Mesenchymal stem cell (in vitro differentiated cells and primary cell): ENCODE measurements at regions not wholly inside any gene's neighbourhood (a gene's known extent, or its start where the extent isn't known, plus 50 kb on each side); places are given as distances from the start of the nearest gene placed in this dataset.

Experiments
- DNase-seq: peaks from one replicate; pipeline ENCODE4 v3.0.0-alpha.2; 2013
- H2AFZ ChIP-seq: one replicate; pipeline ENCODE4 v1.6.1; 2013; ENCODE audit warnings: low read depth, mild to moderate bottlenecking, control low read depth, inconsistent platforms, low read length, moderate library complexity
- H2AK5ac ChIP-seq: 2 replicates; pipeline ENCODE4 v1.6.1; 2013; ENCODE audit warnings: low read length, moderate library complexity, mild to moderate bottlenecking, inconsistent platforms; ENCODE audit not compliant: severe bottlenecking
- H2BK120ac ChIP-seq: one replicate; pipeline ENCODE4 v1.6.1; 2013; ENCODE audit warnings: low read depth, mild to moderate bottlenecking, inconsistent platforms, low read length, moderate library complexity
- H2BK12ac ChIP-seq, 2 experiments: one replicate each; pipeline ENCODE4 v1.6.1; 2013; ENCODE audit warnings: inconsistent platforms in 2 of 2, low read length in 2 of 2, mild to moderate bottlenecking in 2 of 2, moderate library complexity in 2 of 2, control low read depth in 1 of 2
- H2BK15ac ChIP-seq: one replicate; pipeline ENCODE4 v1.6.1; 2013; ENCODE audit warnings: mild to moderate bottlenecking, low read depth, inconsistent platforms; ENCODE audit not compliant: poor library complexity, severe bottlenecking
- H2BK5ac ChIP-seq: 2 replicates; pipeline ENCODE4 v1.6.1; 2013; ENCODE audit warnings: low read depth, mild to moderate bottlenecking, low read length, control low read depth, inconsistent platforms; ENCODE audit not compliant: poor library complexity, severe bottlenecking
- H3K14ac ChIP-seq, 2 experiments: one replicate each; pipeline ENCODE4 v1.6.1; 2013; ENCODE audit warnings: inconsistent platforms in 2 of 2, low read length in 2 of 2, control low read depth in 1 of 2, mild to moderate bottlenecking in 1 of 2, moderate library complexity in 1 of 2
- H3K18ac ChIP-seq, 2 experiments: one replicate each; pipeline ENCODE4 v1.6.1; 2013; ENCODE audit warnings: inconsistent platforms in 2 of 2, low read length in 2 of 2, control low read depth in 1 of 2, low read depth in 1 of 2, mild to moderate bottlenecking in 1 of 2
- H3K23ac ChIP-seq, 2 experiments: one replicate each; pipeline ENCODE4 v1.6.1; 2013; ENCODE audit warnings: inconsistent platforms in 2 of 2, low read length in 2 of 2, mild to moderate bottlenecking in 2 of 2, moderate library complexity in 2 of 2, control low read depth in 1 of 2
- H3K27ac ChIP-seq: 2 replicates; pipeline ENCODE4 v1.5.1; 2013; ENCODE audit warnings: mild to moderate bottlenecking, moderate library complexity, low read length, control low read depth, inconsistent platforms; ENCODE audit not compliant: poor library complexity, severe bottlenecking
- H3K27me3 ChIP-seq, 2 experiments: 2 replicates each; pipeline versions ENCODE4 v1.6.1 to v1.7.0; 2013; ENCODE audit warnings: low read length in 2 of 2, mild to moderate bottlenecking in 2 of 2, moderate library complexity in 2 of 2, control low read depth in 1 of 2, inconsistent platforms in 1 of 2; ENCODE audit not compliant: control insufficient read depth in 1 of 2, insufficient read depth in 1 of 2
- H3K36me3 ChIP-seq, 2 experiments: 2 replicates each; pipeline versions ENCODE4 v1.6.1 to v1.7.0; 2013; ENCODE audit warnings: low read length in 2 of 2, control low read depth in 1 of 2, inconsistent platforms in 1 of 2, low read depth in 1 of 2, mild to moderate bottlenecking in 1 of 2; ENCODE audit not compliant: insufficient read depth in 2 of 2, control insufficient read depth in 1 of 2
- H3K4ac ChIP-seq, 2 experiments: one replicate each; pipeline ENCODE4 v1.6.1; 2013; ENCODE audit warnings: inconsistent platforms in 2 of 2, low read length in 2 of 2, mild to moderate bottlenecking in 2 of 2, moderate library complexity in 2 of 2, control low read depth in 1 of 2, low read depth in 1 of 2
- H3K4me1 ChIP-seq: 2 replicates; pipeline ENCODE4 v1.6.1; 2013; ENCODE audit warnings: low read depth, low read length, control low read depth; ENCODE audit not compliant: control insufficient read depth, insufficient read depth
- H3K4me2 ChIP-seq: 2 replicates; pipeline ENCODE4 v1.6.1; 2013; ENCODE audit warnings: low read length, mild to moderate bottlenecking, inconsistent platforms; ENCODE audit not compliant: poor library complexity, severe bottlenecking
- H3K4me3 ChIP-seq, 2 experiments: 2 replicates each; pipeline versions ENCODE4 v1.5.1 to v1.7.0; 2013; ENCODE audit warnings: low read length in 2 of 2, mild to moderate bottlenecking in 2 of 2, control low read depth in 1 of 2, low read depth in 1 of 2; ENCODE audit not compliant: insufficient read depth in 1 of 2
- H3K79me1 ChIP-seq: replicated peaks from 2 replicates; pipeline ENCODE4 v1.6.1; 2013; ENCODE audit warnings: mild to moderate bottlenecking, control low read depth, low read length, inconsistent platforms; ENCODE audit not compliant: poor library complexity, severe bottlenecking
- H3K9ac ChIP-seq: 2 replicates; pipeline ENCODE4 v1.7.0; 2013; ENCODE audit warnings: mild to moderate bottlenecking, low read length, moderate library complexity
- H3K9me3 ChIP-seq: 2 replicates; pipeline ENCODE4 v1.7.0; 2013; ENCODE audit warnings: mild to moderate bottlenecking, low read length; ENCODE audit not compliant: control insufficient read depth
- H4K8ac ChIP-seq: one replicate; pipeline ENCODE4 v1.6.1; 2013; ENCODE audit warnings: inconsistent platforms, mild to moderate bottlenecking, low read length, moderate library complexity
- H4K91ac ChIP-seq: one replicate; pipeline ENCODE4 v1.6.1; 2013; ENCODE audit warnings: mild to moderate bottlenecking, low read length, inconsistent platforms
- WGBS: methylation state at CpG from one replicate; pipeline ENCODE4 v1.1.7; 2013; ENCODE audit warnings: mixed read lengths; 5-methylcytosine and 5-hydroxymethylcytosine counted together

DNA sequence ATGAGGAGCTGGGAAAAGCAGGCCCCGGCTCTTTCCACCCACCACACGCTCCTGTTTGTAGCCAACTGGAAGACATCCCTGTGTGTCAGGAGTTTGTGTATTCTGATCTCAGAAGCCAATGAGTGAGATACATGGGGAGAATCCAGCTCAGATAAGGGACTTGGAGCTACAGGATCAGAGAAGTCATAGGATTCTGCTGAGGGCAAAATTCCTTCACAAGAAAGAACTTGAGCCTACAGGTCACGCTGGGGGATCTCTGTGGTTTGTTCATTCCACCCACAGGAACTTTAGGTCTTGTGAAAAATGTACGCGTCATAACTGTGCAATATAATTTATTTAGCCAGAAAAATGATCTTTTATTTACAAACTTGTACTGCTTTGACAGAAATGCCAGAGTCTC lies 80.1 kb upstream of the SMIM21 start:
- Histone ChIP-seq H2AK5ac (no peak overlapping the region), H3K4ac (no peak overlapping the region), H4K91ac (no peak overlapping the region), H2BK15ac (no peak overlapping the region), H2BK5ac (no peak overlapping the region), H2BK120ac (no peak overlapping the region), H3K14ac (no peak overlapping the region), H3K9ac (no peak overlapping the region), H3K9me3 (peaks cover 4% of the 10 kb centered on the region), H3K79me1 (no peaks in the 10 kb centered on the region), H4K8ac (no peak overlapping the region), H2AFZ (no peak overlapping the region), H2BK12ac (no peak overlapping the region), H3K4me3 (no peak overlapping the region), H3K36me3 (no peaks in the 10 kb centered on the region), H3K27me3 (no peaks in the 10 kb centered on the region), H3K18ac (no peak overlapping the region), H3K4me1 (no peaks in the 10 kb centered on the region), H3K27ac (no peak overlapping the region), H3K23ac (no peak overlapping the region), H3K4me2 (no peak overlapping the region)
- DNase-seq, result no peak
- WGBS, result 100% methylated on average over 2 of the region's 5 CpGs

DNA sequence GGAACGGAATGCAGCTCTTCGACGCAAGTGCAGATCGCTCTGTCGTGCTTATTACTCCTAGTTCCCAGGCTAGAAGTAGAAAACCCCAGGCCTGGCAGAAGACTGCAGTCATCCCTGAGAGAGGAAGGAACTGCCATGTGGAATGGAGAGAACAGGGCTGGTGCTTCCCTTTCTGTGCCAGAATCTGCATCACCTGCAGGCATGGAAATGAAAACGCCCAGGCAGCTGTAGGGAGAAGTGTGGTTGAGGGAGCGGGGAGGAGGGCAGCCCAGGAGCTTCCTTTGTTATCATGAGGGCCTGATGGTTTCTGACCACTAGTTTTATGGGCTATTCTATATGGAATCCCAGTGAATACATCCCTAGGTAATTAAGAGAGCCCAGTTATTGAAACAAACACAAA lies 79.4 kb upstream of the SMIM21 start:
- Histone ChIP-seq H2BK5ac (no peak overlapping the region), H2BK12ac (no peak overlapping the region), H3K4me2 (no peak overlapping the region), H3K9ac (no peak overlapping the region), H2AFZ (no peak overlapping the region), H3K18ac (no peak overlapping the region), H2BK15ac (no peak overlapping the region), H4K91ac (no peak overlapping the region), H2AK5ac (no peak overlapping the region), H3K23ac (no peak overlapping the region), H2BK120ac (no peak overlapping the region), H3K9me3 (no peaks in the 10 kb centered on the region), H3K4me1 (no peaks in the 10 kb centered on the region), H3K4ac (no peak overlapping the region), H3K4me3 (no peak overlapping the region), H3K14ac (no peak overlapping the region), H3K36me3 (no peaks in the 10 kb centered on the region), H3K27me3 (no peaks in the 10 kb centered on the region), H3K79me1 (no peaks in the 10 kb centered on the region), H3K27ac (no peak overlapping the region), H4K8ac (no peak overlapping the region)
- no peak for DNase-seq
- WGBS, result 93% methylated on average over 6 of the region's 7 CpGs

DNA sequence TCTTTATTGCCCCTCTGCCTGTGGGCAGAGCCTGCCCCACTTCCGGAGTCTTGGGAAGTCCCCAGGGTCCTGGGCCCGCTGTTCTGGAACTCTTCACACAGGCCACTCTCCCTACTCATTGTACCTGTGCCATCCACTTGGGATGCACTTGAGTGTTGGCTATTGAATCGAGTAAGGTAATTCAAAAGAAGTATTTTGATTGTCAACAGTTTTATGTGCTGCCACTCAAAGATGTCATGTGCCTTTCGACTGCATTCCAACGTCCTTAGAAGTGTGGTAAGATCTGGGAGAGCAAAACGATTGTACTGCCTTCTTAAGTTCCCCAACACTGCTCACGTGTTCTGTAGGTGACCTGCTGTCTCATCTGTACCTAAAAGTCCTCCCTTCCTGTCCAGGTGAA lies 77.0 kb upstream of the SMIM21 start:
- no peaks in the 10 kb centered on the region for H3K27me3 ChIP-seq
- DNase-seq, result no peak
- H2BK120ac ChIP-seq, result no peak overlapping the region
- H3K18ac ChIP-seq, result no peak overlapping the region
- WGBS, result 79% methylated on average over 7 of the region's 7 CpGs
- H4K91ac ChIP-seq, result no peak overlapping the region
- no peak overlapping the region for H3K4ac ChIP-seq
- H2BK5ac ChIP-seq, result no peak overlapping the region
- no peak overlapping the region for H3K14ac ChIP-seq
- H2AK5ac ChIP-seq, result no peak overlapping the region
- no peaks in the 10 kb centered on the region for H3K36me3 ChIP-seq
- no peak overlapping the region for H3K4me3 ChIP-seq
- H3K4me2 ChIP-seq, result no peak overlapping the region
- H2BK12ac ChIP-seq, result no peak overlapping the region
- no peak overlapping the region for H2BK15ac ChIP-seq
- no peak overlapping the region for H3K23ac ChIP-seq
- no peaks in the 10 kb centered on the region for H3K79me1 ChIP-seq
- no peak overlapping the region for H2AFZ ChIP-seq
- H3K9ac ChIP-seq, result no peak overlapping the region
- no peaks in the 10 kb centered on the region for H3K4me1 ChIP-seq
- no peak overlapping the region for H4K8ac ChIP-seq
- H3K9me3 ChIP-seq, result no peaks in the 10 kb centered on the region
- no peak overlapping the region for H3K27ac ChIP-seq

DNA sequence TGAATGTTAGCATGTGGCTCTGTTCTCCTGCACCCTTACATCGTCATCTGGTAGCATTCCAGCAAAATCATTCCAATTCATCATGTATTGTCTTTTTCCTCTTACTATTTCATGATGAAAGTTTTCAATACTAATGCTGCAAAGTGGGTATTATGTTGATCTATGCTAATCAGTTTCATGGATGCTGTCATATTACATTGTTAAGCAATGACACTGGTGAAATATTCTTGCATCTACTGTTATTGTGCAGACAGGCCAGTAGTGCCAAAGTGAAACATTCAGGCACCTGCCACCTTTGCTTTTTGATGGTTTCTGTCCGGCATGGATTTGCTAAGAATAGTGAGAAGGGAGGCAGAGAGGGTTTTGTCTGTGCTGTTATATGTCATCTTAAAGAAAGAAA lies 76.1 kb upstream of the SMIM21 start:
- WGBS, result 97% methylated on average over 1 of the region's 2 CpGs
- Histone ChIP-seq H2AK5ac (no peak overlapping the region), H2BK15ac (no peak overlapping the region), H2BK5ac (no peak overlapping the region), H3K4me1 (no peaks in the 10 kb centered on the region), H3K79me1 (no peaks in the 10 kb centered on the region), H3K27me3 (no peaks in the 10 kb centered on the region), H3K4me2 (no peak overlapping the region), H3K4ac (no peak overlapping the region), H3K23ac (no peak overlapping the region), H2BK120ac (no peak overlapping the region), H3K18ac (no peak overlapping the region), H3K9me3 (no peaks in the 10 kb centered on the region), H2AFZ (no peak overlapping the region), H4K91ac (no peak overlapping the region), H3K14ac (no peak overlapping the region), H3K9ac (no peak overlapping the region), H3K36me3 (no peaks in the 10 kb centered on the region), H3K4me3 (no peak overlapping the region), H2BK12ac (no peak overlapping the region), H3K27ac (no peak overlapping the region), H4K8ac (no peak overlapping the region)
- DNase-seq, result no peak
